GM12878 (cell line): ENCODE measurements at regions not wholly inside any gene's neighbourhood (a gene's known extent, or its start where the extent isn't known, plus 50 kb on each side); places are given as distances from the start of the nearest gene placed in this dataset.

Source experiments
- CHD2 ChIP-seq: IDR thresholded peaks from 2 replicates; pipeline ENCODE4 v1.6.1; 2011; ENCODE audit warnings: low read depth, low read length, improper control_type of control experiment, borderline replicate concordance
- DPF2 ChIP-seq: fragments of 450-650 bp; IDR thresholded peaks from 2 replicates; pipeline ENCODE4 v1.6.1; 2017; ENCODE audit warnings: mild to moderate bottlenecking
- FOXM1 ChIP-seq: IDR thresholded peaks from 2 replicates; pipeline ENCODE4 v1.6.1; 2012; ENCODE audit warnings: low read depth, mild to moderate bottlenecking, inconsistent platforms, low read length, moderate library complexity
- GABPA ChIP-seq: IDR thresholded peaks from 2 replicates; pipeline ENCODE4 v1.6.1; 2014; ENCODE audit warnings: antibody characterized with exemption, low read depth, mild to moderate bottlenecking, inconsistent platforms
- IKZF1 ChIP-seq: fragments of 450-650 bp; conservative IDR thresholded peaks from 2 replicates; pipeline ENCODE4 v1.6.1; 2017; ENCODE audit warnings: antibody characterized with exemption, mild to moderate bottlenecking
- IRF3 ChIP-seq: fragments of 450-650 bp; IDR thresholded peaks from 2 replicates; pipeline ENCODE4 v1.6.1; 2014; ENCODE audit warnings: mild to moderate bottlenecking
- MXI1 ChIP-seq: fragments of 150-350 bp; IDR thresholded peaks from 2 replicates; pipeline ENCODE4 v1.6.1; 2011; ENCODE audit warnings: low read depth, mild to moderate bottlenecking, inconsistent platforms, low read length, improper control_type of control experiment
- POU2F2 ChIP-seq: IDR thresholded peaks from 3 replicates; pipeline ENCODE4 v1.6.1; 2011; ENCODE audit warnings: low read depth, mild to moderate bottlenecking, low read length, borderline replicate concordance
- RAD51 ChIP-seq: fragments of 450-650 bp; IDR thresholded peaks from 2 replicates; pipeline ENCODE4 v1.6.1; 2016; ENCODE audit warnings: moderate library complexity, mild to moderate bottlenecking, inconsistent platforms
- RCOR1 ChIP-seq: conservative IDR thresholded peaks from 2 replicates; pipeline ENCODE4 v1.6.1; 2012; ENCODE audit warnings: low read depth, low read length, improper control_type of control experiment
- RUNX3 ChIP-seq: IDR thresholded peaks from 2 replicates; pipeline ENCODE4 v1.6.1; 2012; ENCODE audit warnings: low read length, inconsistent platforms
- SIX5 ChIP-seq: IDR thresholded peaks from 2 replicates; pipeline ENCODE4 v1.6.1; 2011; ENCODE audit warnings: mild to moderate bottlenecking, low read depth, low read length, moderate library complexity; ENCODE audit not compliant: severe bottlenecking
- STAT1 ChIP-seq: fragments of 450-650 bp; conservative IDR thresholded peaks from 2 replicates; pipeline ENCODE4 v1.6.1; 2014; ENCODE audit warnings: antibody characterized with exemption, mild to moderate bottlenecking
- STAT3 ChIP-seq: IDR thresholded peaks from 2 replicates; pipeline ENCODE4 v1.6.1; 2011; ENCODE audit warnings: low read depth, low read length, improper control_type of control experiment
- TCF3 ChIP-seq: IDR thresholded peaks from 2 replicates; pipeline ENCODE4 v1.6.1; 2012; ENCODE audit warnings: low read depth, mild to moderate bottlenecking, low read length, borderline replicate concordance; ENCODE audit not compliant: insufficient read depth
- YY1 ChIP-seq: IDR thresholded peaks from 2 replicates; pipeline ENCODE4 v1.6.1; 2011; ENCODE audit warnings: low read depth, mild to moderate bottlenecking, low read length
- TF ChIP-seq, protein P1 (sequence below): fragments of 450-650 bp; formaldehyde crosslinking; IDR thresholded peaks from 2 replicates; pipeline ENCODE4 v1.4.0; 2020; ENCODE audit warnings: mild to moderate bottlenecking, moderate library complexity
- TF ChIP-seq, protein P2 (sequence below): fragments of 450-650 bp; IDR thresholded peaks from 2 replicates; pipeline ENCODE4 v1.6.1; 2017; ENCODE audit warnings: mild to moderate bottlenecking, moderate library complexity
- TF ChIP-seq, protein P3 (sequence below): IDR thresholded peaks from 2 replicates; pipeline ENCODE4 v1.6.1; 2012; ENCODE audit warnings: low read length, inconsistent platforms
- TF ChIP-seq, protein P4 (sequence below): IDR thresholded peaks from 2 replicates; pipeline ENCODE4 v1.6.1; 2012; ENCODE audit warnings: low read depth, low read length, improper control_type of control experiment

DNA sequence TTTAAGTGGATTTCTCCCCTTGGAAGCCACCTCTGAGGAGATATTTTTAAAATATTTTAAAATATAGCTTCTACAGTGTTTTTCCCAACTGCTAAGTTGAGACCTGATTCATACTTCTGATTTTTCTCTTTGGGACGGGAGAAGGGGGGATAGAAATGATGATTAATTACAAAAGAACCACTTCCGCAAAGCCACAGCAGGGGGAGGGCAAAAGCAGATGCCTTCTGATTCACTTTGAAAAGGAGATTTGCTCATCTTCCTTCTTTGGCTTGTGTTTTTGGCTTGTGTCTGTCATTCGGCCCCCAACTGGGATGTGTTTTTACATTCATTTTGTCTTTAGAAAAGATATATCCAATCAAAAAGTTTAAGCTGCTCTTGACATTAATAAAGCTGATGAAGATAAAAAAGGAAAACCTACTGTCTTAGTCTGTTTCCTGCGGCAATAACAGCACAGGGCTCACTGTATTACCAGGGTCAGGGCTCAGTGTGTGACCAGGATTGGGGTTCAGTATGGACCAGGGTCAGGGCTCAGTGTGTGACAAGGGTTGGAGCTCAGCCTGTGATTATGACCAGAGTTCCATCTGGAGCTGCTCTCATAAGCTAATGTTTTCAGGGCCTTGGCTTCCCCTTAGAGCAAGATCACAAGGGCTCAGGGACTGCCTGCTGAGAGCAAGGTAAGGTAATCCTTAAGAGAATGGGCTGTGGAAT is 223.2 kb downstream of the MTHFS start (continued):
- TF ChIP-seq, protein P1, sequence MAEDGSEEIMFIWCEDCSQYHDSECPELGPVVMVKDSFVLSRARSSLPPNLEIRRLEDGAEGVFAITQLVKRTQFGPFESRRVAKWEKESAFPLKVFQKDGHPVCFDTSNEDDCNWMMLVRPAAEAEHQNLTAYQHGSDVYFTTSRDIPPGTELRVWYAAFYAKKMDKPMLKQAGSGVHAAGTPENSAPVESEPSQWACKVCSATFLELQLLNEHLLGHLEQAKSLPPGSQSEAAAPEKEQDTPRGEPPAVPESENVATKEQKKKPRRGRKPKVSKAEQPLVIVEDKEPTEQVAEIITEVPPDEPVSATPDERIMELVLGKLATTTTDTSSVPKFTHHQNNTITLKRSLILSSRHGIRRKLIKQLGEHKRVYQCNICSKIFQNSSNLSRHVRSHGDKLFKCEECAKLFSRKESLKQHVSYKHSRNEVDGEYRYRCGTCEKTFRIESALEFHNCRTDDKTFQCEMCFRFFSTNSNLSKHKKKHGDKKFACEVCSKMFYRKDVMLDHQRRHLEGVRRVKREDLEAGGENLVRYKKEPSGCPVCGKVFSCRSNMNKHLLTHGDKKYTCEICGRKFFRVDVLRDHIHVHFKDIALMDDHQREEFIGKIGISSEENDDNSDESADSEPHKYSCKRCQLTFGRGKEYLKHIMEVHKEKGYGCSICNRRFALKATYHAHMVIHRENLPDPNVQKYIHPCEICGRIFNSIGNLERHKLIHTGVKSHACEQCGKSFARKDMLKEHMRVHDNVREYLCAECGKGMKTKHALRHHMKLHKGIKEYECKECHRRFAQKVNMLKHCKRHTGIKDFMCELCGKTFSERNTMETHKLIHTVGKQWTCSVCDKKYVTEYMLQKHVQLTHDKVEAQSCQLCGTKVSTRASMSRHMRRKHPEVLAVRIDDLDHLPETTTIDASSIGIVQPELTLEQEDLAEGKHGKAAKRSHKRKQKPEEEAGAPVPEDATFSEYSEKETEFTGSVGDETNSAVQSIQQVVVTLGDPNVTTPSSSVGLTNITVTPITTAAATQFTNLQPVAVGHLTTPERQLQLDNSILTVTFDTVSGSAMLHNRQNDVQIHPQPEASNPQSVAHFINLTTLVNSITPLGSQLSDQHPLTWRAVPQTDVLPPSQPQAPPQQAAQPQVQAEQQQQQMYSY, result no peak
- TF ChIP-seq YY1 (0 out of 2 replicates have a peak, but pooled peaks have one; percentile 11), GABPA (peak; percentile 47; the same call in 1 of the 2 replicates), IRF3 (no peak), STAT1 (no peak), POU2F2 (0 out of 3 replicates have a peak, but pooled peaks have one; percentile 51), CHD2 (0 out of 2 replicates have a peak, but pooled peaks have one; percentile 42), IKZF1 (peak; percentile 54), SIX5 (no peak), TCF3 (peak; percentile 65; the same call in 1 of the 2 replicates), RUNX3 (peak; percentile 84), FOXM1 (peak; percentile 69), DPF2 (peak; percentile 81), RCOR1 (0 out of 2 replicates have a peak, but pooled peaks have one; percentile 56), RAD51 (no peak), MXI1 (no peak; the same call in 1 of the 2 replicates), STAT3 (0 out of 2 replicates have a peak, but pooled peaks have one; percentile 34)
- TF ChIP-seq, protein P2, sequence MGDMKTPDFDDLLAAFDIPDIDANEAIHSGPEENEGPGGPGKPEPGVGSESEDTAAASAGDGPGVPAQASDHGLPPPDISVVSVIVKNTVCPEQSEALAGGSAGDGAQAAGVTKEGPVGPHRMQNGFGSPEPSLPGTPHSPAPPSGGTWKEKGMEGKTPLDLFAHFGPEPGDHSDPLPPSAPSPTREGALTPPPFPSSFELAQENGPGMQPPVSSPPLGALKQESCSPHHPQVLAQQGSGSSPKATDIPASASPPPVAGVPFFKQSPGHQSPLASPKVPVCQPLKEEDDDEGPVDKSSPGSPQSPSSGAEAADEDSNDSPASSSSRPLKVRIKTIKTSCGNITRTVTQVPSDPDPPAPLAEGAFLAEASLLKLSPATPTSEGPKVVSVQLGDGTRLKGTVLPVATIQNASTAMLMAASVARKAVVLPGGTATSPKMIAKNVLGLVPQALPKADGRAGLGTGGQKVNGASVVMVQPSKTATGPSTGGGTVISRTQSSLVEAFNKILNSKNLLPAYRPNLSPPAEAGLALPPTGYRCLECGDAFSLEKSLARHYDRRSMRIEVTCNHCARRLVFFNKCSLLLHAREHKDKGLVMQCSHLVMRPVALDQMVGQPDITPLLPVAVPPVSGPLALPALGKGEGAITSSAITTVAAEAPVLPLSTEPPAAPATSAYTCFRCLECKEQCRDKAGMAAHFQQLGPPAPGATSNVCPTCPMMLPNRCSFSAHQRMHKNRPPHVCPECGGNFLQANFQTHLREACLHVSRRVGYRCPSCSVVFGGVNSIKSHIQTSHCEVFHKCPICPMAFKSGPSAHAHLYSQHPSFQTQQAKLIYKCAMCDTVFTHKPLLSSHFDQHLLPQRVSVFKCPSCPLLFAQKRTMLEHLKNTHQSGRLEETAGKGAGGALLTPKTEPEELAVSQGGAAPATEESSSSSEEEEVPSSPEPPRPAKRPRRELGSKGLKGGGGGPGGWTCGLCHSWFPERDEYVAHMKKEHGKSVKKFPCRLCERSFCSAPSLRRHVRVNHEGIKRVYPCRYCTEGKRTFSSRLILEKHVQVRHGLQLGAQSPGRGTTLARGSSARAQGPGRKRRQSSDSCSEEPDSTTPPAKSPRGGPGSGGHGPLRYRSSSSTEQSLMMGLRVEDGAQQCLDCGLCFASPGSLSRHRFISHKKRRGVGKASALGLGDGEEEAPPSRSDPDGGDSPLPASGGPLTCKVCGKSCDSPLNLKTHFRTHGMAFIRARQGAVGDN, result no peak
- TF ChIP-seq, protein P3, sequence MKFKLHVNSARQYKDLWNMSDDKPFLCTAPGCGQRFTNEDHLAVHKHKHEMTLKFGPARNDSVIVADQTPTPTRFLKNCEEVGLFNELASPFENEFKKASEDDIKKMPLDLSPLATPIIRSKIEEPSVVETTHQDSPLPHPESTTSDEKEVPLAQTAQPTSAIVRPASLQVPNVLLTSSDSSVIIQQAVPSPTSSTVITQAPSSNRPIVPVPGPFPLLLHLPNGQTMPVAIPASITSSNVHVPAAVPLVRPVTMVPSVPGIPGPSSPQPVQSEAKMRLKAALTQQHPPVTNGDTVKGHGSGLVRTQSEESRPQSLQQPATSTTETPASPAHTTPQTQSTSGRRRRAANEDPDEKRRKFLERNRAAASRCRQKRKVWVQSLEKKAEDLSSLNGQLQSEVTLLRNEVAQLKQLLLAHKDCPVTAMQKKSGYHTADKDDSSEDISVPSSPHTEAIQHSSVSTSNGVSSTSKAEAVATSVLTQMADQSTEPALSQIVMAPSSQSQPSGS, result peak; percentile 74; the same call in 1 of the 2 replicates
- TF ChIP-seq, protein P4, sequence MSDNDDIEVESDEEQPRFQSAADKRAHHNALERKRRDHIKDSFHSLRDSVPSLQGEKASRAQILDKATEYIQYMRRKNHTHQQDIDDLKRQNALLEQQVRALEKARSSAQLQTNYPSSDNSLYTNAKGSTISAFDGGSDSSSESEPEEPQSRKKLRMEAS, result no peak
